HepG2 (cell line): ENCODE measurements at regions not wholly inside any gene's neighbourhood (a gene's known extent, or its start where the extent isn't known, plus 50 kb on each side); places are given as distances from the start of the nearest gene placed in this dataset.

Source experiments
- DPF2 ChIP-seq: sonication (generic); formaldehyde crosslinking; IDR thresholded peaks from 2 replicates; pipeline ENCODE4 v1.4.0; 2020; ENCODE audit warnings: mild to moderate bottlenecking, low read depth, missing genetic modification reagents, borderline replicate concordance
- FOSL1 ChIP-seq: sonication (generic); formaldehyde crosslinking; IDR thresholded peaks from 2 replicates; pipeline ENCODE4 v1.9.0; 2021; ENCODE audit warnings: missing genetic modification reagents, borderline replicate concordance
- PHF8 ChIP-seq: sonication (generic); formaldehyde crosslinking; IDR thresholded peaks from 2 replicates; pipeline ENCODE4 v1.5.0; 2020; ENCODE audit warnings: missing genetic modification reagents
- SMAD3 ChIP-seq: sonication (generic); formaldehyde crosslinking; IDR thresholded peaks from 2 replicates; pipeline ENCODE4 v1.4.0; 2020; ENCODE audit warnings: missing genetic modification reagents
- ZNF605 ChIP-seq: sonication (generic); formaldehyde crosslinking; IDR thresholded peaks from 2 replicates; pipeline ENCODE4 v1.8.0; 2022; ENCODE audit warnings: mild to moderate bottlenecking, missing genetic modification reagents
- TF ChIP-seq, protein P1 (sequence below): sonication (generic); formaldehyde crosslinking; IDR thresholded peaks from 2 replicates; pipeline ENCODE4 v1.4.0; 2020; ENCODE audit warnings: missing genetic modification reagents, borderline replicate concordance
- TF ChIP-seq, protein P2 (sequence below): sonication (generic); formaldehyde crosslinking; IDR thresholded peaks from 2 replicates; pipeline ENCODE4 v1.5.0; 2020; ENCODE audit warnings: mild to moderate bottlenecking, missing genetic modification reagents, moderate library complexity
- TF ChIP-seq, protein P3 (sequence below): sonication (generic); formaldehyde crosslinking; IDR thresholded peaks from 2 replicates; pipeline ENCODE4 v1.4.0; 2020; ENCODE audit warnings: missing genetic modification reagents
- TF ChIP-seq, protein P4 (sequence below), 2 experiments: sonication (generic) in 1 of 2; formaldehyde crosslinking in 1 of 2; IDR thresholded peaks; 2 replicates each; pipeline versions ENCODE4 v1.5.1 to v1.6.1; 2011 to 2020; ENCODE audit warnings: borderline replicate concordance in 1 of 2, low read depth in 1 of 2, low read length in 1 of 2, mild to moderate bottlenecking in 1 of 2, missing genetic modification reagents in 1 of 2, moderate library complexity in 1 of 2

DNA sequence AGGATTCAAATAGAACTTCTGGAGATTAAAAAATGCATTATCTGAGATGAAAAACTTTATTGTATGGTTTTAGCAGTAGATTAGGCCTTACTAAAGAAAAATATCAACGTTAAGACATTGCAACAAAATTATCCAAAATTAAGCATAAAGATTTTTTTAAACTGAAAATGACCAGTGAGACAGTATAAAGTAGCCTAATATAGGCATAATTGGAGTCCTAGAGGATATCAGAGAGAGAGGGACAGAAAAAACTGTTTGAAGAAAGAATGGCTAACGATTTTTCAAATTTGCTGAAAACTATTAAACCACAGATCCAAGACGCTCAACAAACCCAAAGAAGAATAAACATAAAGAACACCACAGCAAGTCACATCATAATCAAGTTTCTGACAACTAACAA lies 149.5 kb upstream of the LMNTD1 start:
- TF ChIP-seq ZNF605 (no peak), PHF8 (CRISPR knock-in tag) (no peak), DPF2 (no peak), FOSL1 (CRISPR knock-in tag) (no peak), SMAD3 (CRISPR knock-in tag) (no peak)
- TF ChIP-seq, protein P1, sequence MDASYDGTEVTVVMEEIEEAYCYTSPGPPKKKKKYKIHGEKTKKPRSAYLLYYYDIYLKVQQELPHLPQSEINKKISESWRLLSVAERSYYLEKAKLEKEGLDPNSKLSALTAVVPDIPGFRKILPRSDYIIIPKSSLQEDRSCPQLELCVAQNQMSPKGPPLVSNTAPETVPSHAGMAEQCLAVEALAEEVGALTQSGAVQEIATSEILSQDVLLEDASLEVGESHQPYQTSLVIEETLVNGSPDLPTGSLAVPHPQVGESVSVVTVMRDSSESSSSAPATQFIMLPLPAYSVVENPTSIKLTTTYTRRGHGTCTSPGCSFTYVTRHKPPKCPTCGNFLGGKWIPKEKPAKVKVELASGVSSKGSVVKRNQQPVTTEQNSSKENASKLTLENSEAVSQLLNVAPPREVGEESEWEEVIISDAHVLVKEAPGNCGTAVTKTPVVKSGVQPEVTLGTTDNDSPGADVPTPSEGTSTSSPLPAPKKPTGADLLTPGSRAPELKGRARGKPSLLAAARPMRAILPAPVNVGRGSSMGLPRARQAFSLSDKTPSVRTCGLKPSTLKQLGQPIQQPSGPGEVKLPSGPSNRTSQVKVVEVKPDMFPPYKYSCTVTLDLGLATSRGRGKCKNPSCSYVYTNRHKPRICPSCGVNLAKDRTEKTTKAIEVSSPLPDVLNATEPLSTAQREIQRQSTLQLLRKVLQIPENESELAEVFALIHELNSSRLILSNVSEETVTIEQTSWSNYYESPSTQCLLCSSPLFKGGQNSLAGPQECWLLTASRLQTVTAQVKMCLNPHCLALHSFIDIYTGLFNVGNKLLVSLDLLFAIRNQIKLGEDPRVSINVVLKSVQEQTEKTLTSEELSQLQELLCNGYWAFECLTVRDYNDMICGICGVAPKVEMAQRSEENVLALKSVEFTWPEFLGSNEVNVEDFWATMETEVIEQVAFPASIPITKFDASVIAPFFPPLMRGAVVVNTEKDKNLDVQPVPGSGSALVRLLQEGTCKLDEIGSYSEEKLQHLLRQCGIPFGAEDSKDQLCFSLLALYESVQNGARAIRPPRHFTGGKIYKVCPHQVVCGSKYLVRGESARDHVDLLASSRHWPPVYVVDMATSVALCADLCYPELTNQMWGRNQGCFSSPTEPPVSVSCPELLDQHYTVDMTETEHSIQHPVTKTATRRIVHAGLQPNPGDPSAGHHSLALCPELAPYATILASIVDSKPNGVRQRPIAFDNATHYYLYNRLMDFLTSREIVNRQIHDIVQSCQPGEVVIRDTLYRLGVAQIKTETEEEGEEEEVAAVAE (CRISPR knock-in tag): no peak
- TF ChIP-seq, protein P2, sequence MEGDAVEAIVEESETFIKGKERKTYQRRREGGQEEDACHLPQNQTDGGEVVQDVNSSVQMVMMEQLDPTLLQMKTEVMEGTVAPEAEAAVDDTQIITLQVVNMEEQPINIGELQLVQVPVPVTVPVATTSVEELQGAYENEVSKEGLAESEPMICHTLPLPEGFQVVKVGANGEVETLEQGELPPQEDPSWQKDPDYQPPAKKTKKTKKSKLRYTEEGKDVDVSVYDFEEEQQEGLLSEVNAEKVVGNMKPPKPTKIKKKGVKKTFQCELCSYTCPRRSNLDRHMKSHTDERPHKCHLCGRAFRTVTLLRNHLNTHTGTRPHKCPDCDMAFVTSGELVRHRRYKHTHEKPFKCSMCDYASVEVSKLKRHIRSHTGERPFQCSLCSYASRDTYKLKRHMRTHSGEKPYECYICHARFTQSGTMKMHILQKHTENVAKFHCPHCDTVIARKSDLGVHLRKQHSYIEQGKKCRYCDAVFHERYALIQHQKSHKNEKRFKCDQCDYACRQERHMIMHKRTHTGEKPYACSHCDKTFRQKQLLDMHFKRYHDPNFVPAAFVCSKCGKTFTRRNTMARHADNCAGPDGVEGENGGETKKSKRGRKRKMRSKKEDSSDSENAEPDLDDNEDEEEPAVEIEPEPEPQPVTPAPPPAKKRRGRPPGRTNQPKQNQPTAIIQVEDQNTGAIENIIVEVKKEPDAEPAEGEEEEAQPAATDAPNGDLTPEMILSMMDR (CRISPR knock-in tag): no peak
- TF ChIP-seq, protein P3, sequence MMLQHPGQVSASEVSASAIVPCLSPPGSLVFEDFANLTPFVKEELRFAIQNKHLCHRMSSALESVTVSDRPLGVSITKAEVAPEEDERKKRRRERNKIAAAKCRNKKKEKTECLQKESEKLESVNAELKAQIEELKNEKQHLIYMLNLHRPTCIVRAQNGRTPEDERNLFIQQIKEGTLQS (CRISPR knock-in tag): no peak
- TF ChIP-seq, protein P4, sequence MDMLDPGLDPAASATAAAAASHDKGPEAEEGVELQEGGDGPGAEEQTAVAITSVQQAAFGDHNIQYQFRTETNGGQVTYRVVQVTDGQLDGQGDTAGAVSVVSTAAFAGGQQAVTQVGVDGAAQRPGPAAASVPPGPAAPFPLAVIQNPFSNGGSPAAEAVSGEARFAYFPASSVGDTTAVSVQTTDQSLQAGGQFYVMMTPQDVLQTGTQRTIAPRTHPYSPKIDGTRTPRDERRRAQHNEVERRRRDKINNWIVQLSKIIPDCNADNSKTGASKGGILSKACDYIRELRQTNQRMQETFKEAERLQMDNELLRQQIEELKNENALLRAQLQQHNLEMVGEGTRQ (IDR thresholded peaks at IDR 0.05; ENCODE audit: low read depth, low read length): no peak
- TF ChIP-seq, protein P4 (CRISPR knock-in tag; IDR thresholded peaks at IDR 0.05; ENCODE audit: borderline replicate concordance): no peak
